ENCODE measurements at regions not wholly inside any gene's neighbourhood (a gene's known extent, or its start where the extent isn't known, plus 50 kb on each side); places are given as distances from the start of the nearest gene placed in this dataset.
"Not testable (repeated sequence)": the region's sequence is repeated elsewhere in the genome, so short reads cannot be mapped to it uniquely, and the experiment has no call there.

DNA sequence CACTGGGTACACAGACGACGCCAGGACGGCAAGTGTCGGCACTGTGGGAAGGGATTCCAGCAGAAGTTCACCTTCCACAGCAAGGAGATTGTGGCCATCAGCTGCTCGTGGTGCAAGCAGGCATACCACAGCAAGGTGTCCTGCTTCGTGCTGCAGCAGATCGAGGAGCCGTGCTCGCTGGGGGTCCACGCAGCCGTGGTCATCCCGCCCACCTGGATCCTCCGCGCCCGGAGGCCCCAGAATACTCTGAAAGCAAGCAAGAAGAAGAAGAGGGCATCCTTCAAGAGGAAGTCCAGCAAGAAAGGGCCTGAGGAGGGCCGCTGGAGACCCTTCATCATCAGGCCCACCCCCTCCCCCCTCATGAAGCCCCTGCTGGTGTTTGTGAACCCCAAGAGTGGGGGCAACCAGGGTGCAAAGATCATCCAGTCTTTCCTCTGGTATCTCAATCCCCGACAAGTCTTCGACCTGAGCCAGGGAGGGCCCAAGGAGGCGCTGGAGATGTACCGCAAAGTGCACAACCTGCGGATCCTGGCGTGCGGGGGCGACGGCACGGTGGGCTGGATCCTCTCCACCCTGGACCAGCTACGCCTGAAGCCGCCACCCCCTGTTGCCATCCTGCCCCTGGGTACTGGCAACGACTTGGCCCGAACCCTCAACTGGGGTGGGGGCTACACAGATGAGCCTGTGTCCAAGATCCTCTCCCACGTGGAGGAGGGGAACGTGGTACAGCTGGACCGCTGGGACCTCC, 89.4 kb downstream of the LACC1 start:
- not testable (repeated sequence) for DNase-seq; H3K27me3 ChIP-seq (replicated peaks; ENCODE audit: control insufficient read depth, insufficient read depth, low read length, poor library complexity, severe bottlenecking); H3K4me3 ChIP-seq (ENCODE audit: insufficient read depth, low read depth, low read length, poor library complexity, severe bottlenecking); H3K9me3 ChIP-seq (ENCODE audit: control insufficient read depth, low read length); H3K4me1 ChIP-seq (ENCODE audit: control insufficient read depth, insufficient read depth, low read length, poor library complexity, severe bottlenecking); H3K27ac ChIP-seq (ENCODE audit: insufficient read depth, low read length, poor library complexity, severe bottlenecking); H3K36me3 ChIP-seq (ENCODE audit: control insufficient read depth, insufficient read depth, low read length)

DNA sequence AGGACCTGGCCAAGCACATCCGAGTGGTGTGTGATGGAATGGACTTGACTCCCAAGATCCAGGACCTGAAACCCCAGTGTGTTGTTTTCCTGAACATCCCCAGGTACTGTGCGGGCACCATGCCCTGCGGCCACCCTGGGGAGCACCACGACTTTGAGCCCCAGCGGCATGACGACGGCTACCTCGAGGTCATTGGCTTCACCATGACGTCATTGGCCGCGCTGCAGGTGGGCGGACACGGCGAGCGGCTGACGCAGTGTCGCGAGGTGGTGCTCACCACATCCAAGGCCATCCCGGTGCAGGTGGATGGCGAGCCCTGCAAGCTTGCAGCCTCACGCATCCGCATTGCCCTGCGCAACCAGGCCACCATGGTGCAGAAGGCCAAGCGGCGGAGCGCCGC, 90.2 kb downstream of the LACC1 start:
- not testable (repeated sequence) for H3K27me3 ChIP-seq (replicated peaks; ENCODE audit: control insufficient read depth, insufficient read depth, low read length, poor library complexity, severe bottlenecking); H3K36me3 ChIP-seq (ENCODE audit: control insufficient read depth, insufficient read depth, low read length); H3K9me3 ChIP-seq (ENCODE audit: control insufficient read depth, low read length); H3K27ac ChIP-seq (ENCODE audit: insufficient read depth, low read length, poor library complexity, severe bottlenecking); H3K4me1 ChIP-seq (ENCODE audit: control insufficient read depth, insufficient read depth, low read length, poor library complexity, severe bottlenecking); DNase-seq; H3K4me3 ChIP-seq (ENCODE audit: insufficient read depth, low read depth, low read length, poor library complexity, severe bottlenecking)

DNA sequence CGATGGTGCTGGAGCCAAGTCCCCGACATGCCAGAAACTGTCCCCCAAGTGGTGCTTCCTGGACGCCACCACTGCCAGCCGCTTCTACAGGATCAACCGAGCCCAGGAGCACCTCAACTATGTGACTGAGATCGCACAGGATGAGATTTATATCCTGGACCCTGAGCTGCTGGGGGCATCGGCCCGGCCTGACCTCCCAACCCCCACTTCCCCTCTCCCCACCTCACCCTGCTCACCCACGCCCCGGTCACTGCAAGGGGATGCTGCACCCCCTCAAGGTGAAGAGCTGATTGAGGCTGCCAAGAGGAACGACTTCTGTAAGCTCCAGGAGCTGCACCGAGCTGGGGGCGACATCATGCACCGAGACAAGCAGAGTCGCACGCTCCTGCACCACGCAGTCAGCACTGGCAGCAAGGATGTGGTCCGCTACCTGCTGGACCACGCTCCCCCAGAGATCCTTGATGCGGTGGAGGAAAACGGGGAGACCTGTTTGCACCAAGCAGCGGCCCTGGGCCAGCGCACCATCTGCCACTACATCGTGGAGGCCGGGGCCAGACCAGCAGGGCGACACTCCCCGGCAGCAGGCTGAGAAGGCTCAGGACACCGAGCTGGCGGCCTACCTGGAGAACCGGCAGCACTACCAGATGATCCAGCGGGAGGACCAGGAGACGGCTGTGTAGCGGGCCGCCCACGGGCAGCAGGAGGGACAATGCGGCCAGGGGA, 91.0 kb downstream of the LACC1 start:
- not testable (repeated sequence) for H3K4me3 ChIP-seq (ENCODE audit: insufficient read depth, low read depth, low read length, poor library complexity, severe bottlenecking); H3K9me3 ChIP-seq (ENCODE audit: control insufficient read depth, low read length); H3K27me3 ChIP-seq (replicated peaks; ENCODE audit: control insufficient read depth, insufficient read depth, low read length, poor library complexity, severe bottlenecking)

GRCh38 chr13:43971324-43971723, 91.6 kb downstream of the LACC1 start:
- H3K4me3 ChIP-seq (ENCODE audit: insufficient read depth, low read depth, low read length, poor library complexity, severe bottlenecking); DNase-seq; H3K9me3 ChIP-seq (ENCODE audit: control insufficient read depth, low read length); H3K27me3 ChIP-seq (replicated peaks; ENCODE audit: control insufficient read depth, insufficient read depth, low read length, poor library complexity, severe bottlenecking); H3K36me3 ChIP-seq (ENCODE audit: control insufficient read depth, insufficient read depth, low read length); H3K4me1 ChIP-seq (ENCODE audit: control insufficient read depth, insufficient read depth, low read length, poor library complexity, severe bottlenecking); H3K27ac ChIP-seq (ENCODE audit: insufficient read depth, low read length, poor library complexity, severe bottlenecking): not testable (repeated sequence)

More for the DNA sequence above, 91.0 kb downstream of the LACC1 start:
- H3K4me1 ChIP-seq (ENCODE audit: control insufficient read depth, insufficient read depth, low read length, poor library complexity, severe bottlenecking); H3K36me3 ChIP-seq (ENCODE audit: control insufficient read depth, insufficient read depth, low read length); H3K27ac ChIP-seq (ENCODE audit: insufficient read depth, low read length, poor library complexity, severe bottlenecking); DNase-seq: not testable (repeated sequence)

GRCh38 chr13:43977911-43978310, 98.2 kb downstream of the LACC1 start:
- no peaks in the 10 kb centered on the region for H3K9me3 ChIP-seq (ENCODE audit: control insufficient read depth, low read length)
- H3K27me3 ChIP-seq (replicated peaks; ENCODE audit: control insufficient read depth, insufficient read depth, low read length, poor library complexity, severe bottlenecking), result no peaks in the 10 kb centered on the region
- no peak overlapping the region for H3K4me3 ChIP-seq (ENCODE audit: insufficient read depth, low read depth, low read length, poor library complexity, severe bottlenecking)
- no peaks in the 10 kb centered on the region for H3K36me3 ChIP-seq (ENCODE audit: control insufficient read depth, insufficient read depth, low read length)
- DNase-seq, result no peak
- H3K27ac ChIP-seq (ENCODE audit: insufficient read depth, low read length, poor library complexity, severe bottlenecking), result no peak overlapping the region
- H3K4me1 ChIP-seq (ENCODE audit: control insufficient read depth, insufficient read depth, low read length, poor library complexity, severe bottlenecking), result no peaks in the 10 kb centered on the region

GRCh38 chr13:43978688-43979087, 99.0 kb downstream of the LACC1 start:
- H3K4me1 ChIP-seq (ENCODE audit: control insufficient read depth, insufficient read depth, low read length, poor library complexity, severe bottlenecking), result no peaks in the 10 kb centered on the region
- no peak for DNase-seq
- no peak overlapping the region for H3K4me3 ChIP-seq (ENCODE audit: insufficient read depth, low read depth, low read length, poor library complexity, severe bottlenecking)
- no peak overlapping the region for H3K27ac ChIP-seq (ENCODE audit: insufficient read depth, low read length, poor library complexity, severe bottlenecking)
- H3K27me3 ChIP-seq (replicated peaks; ENCODE audit: control insufficient read depth, insufficient read depth, low read length, poor library complexity, severe bottlenecking), result no peaks in the 10 kb centered on the region
- no peaks in the 10 kb centered on the region for H3K36me3 ChIP-seq (ENCODE audit: control insufficient read depth, insufficient read depth, low read length)
- no peaks in the 10 kb centered on the region for H3K9me3 ChIP-seq (ENCODE audit: control insufficient read depth, low read length)

GRCh38 chr13:43979492-43979891, 99.8 kb downstream of the LACC1 start:
- no peaks in the 10 kb centered on the region for H3K36me3 ChIP-seq (ENCODE audit: control insufficient read depth, insufficient read depth, low read length)
- H3K27ac ChIP-seq (ENCODE audit: insufficient read depth, low read length, poor library complexity, severe bottlenecking), result no peak overlapping the region
- H3K9me3 ChIP-seq (ENCODE audit: control insufficient read depth, low read length), result no peaks in the 10 kb centered on the region
- H3K27me3 ChIP-seq (replicated peaks; ENCODE audit: control insufficient read depth, insufficient read depth, low read length, poor library complexity, severe bottlenecking), result no peaks in the 10 kb centered on the region
- H3K4me3 ChIP-seq (ENCODE audit: insufficient read depth, low read depth, low read length, poor library complexity, severe bottlenecking), result no peak overlapping the region
- H3K4me1 ChIP-seq (ENCODE audit: control insufficient read depth, insufficient read depth, low read length, poor library complexity, severe bottlenecking), result no peaks in the 10 kb centered on the region
- no peak for DNase-seq

DNA sequence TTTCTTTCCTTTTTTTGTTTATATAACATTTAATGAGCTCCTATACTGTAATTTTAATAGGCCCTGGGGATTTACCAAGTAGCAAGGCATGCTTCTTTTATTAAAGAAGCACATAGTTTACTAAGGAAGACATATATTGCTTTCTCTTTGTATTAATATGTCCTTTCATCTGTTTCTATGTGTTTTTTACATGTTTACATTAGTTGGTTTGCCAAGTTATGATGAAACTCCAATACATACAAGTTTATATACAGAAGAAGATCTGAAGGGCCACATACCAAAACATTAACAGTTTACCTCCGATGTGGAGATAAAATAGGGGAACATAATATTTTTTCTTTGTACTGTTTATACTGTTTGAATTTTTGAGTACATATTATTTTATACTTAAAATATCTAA, 100.9 kb downstream of the LACC1 start:
- no peaks in the 10 kb centered on the region for H3K27me3 ChIP-seq (replicated peaks; ENCODE audit: control insufficient read depth, insufficient read depth, low read length, poor library complexity, severe bottlenecking)
- DNase-seq, result no peak
- H3K27ac ChIP-seq (ENCODE audit: insufficient read depth, low read length, poor library complexity, severe bottlenecking), result no peak overlapping the region
- H3K36me3 ChIP-seq (ENCODE audit: control insufficient read depth, insufficient read depth, low read length), result no peaks in the 10 kb centered on the region
- no peaks in the 10 kb centered on the region for H3K9me3 ChIP-seq (ENCODE audit: control insufficient read depth, low read length)
- no peaks in the 10 kb centered on the region for H3K4me1 ChIP-seq (ENCODE audit: control insufficient read depth, insufficient read depth, low read length, poor library complexity, severe bottlenecking)
- no peak overlapping the region for H3K4me3 ChIP-seq (ENCODE audit: insufficient read depth, low read depth, low read length, poor library complexity, severe bottlenecking)

GRCh38 chr13:43981091-43981490, 101.4 kb downstream of the LACC1 start:
- H3K27ac ChIP-seq (ENCODE audit: insufficient read depth, low read length, poor library complexity, severe bottlenecking), result no peak overlapping the region

DNA sequence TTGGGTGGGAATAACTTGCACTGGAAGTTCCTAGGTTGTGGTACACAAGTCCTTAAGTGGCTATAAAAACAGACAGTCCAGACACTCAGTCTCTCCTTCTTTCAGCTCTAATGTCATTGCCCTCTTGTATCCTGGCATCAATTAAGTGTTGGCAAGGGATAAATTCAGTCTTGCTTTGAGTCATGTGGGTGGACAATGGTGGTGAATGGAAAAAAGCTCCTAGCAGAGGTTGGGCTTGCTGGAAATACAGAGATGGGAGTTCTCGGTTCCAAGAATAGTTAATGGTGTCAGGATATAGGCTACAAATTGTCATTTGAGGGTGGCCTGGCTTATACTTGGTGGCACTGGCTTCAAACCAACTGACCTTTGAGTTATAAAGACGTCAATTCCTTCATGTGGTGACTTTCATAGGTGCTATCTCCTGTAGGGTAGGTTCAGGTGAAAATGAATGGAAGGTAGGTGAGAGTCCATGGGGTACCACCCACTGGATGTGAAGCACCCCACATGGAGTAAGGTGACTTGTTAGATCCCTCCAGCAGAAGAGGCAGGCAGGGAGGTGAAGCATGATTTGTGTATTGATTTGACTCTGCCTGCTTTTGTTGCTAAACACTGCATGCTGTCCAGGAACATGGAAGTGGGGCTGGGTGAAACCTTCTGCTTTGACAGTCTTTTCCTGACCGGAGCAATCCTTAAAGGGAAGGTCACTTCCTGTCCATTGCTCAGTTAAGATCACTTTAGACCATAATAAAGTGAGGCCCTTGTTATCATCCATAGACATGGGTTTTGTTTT, 102.0 kb downstream of the LACC1 start:
- Histone ChIP-seq H3K4me3 (ENCODE audit: insufficient read depth, low read depth, low read length, poor library complexity, severe bottlenecking) (no peak overlapping the region), H3K4me1 (ENCODE audit: control insufficient read depth, insufficient read depth, low read length, poor library complexity, severe bottlenecking) (no peaks in the 10 kb centered on the region), H3K36me3 (ENCODE audit: control insufficient read depth, insufficient read depth, low read length) (no peaks in the 10 kb centered on the region), H3K27ac (ENCODE audit: insufficient read depth, low read length, poor library complexity, severe bottlenecking) (no peak overlapping the region), H3K9me3 (ENCODE audit: control insufficient read depth, low read length) (no peaks in the 10 kb centered on the region), H3K27me3 (replicated peaks; ENCODE audit: control insufficient read depth, insufficient read depth, low read length, poor library complexity, severe bottlenecking) (no peaks in the 10 kb centered on the region)
- DNase-seq, result no peak

More at GRCh38 chr13:43981091-43981490, 101.4 kb downstream of the LACC1 start:
- DNase-seq, result no peak
- Histone ChIP-seq H3K4me3 (ENCODE audit: insufficient read depth, low read depth, low read length, poor library complexity, severe bottlenecking) (no peak overlapping the region), H3K9me3 (ENCODE audit: control insufficient read depth, low read length) (no peaks in the 10 kb centered on the region), H3K36me3 (ENCODE audit: control insufficient read depth, insufficient read depth, low read length) (no peaks in the 10 kb centered on the region), H3K4me1 (ENCODE audit: control insufficient read depth, insufficient read depth, low read length, poor library complexity, severe bottlenecking) (no peaks in the 10 kb centered on the region), H3K27me3 (replicated peaks; ENCODE audit: control insufficient read depth, insufficient read depth, low read length, poor library complexity, severe bottlenecking) (no peaks in the 10 kb centered on the region)
